ENCODE measurements at regions not wholly inside any gene's neighbourhood (a gene's known extent, or its start where the extent isn't known, plus 50 kb on each side); places are given as distances from the start of the nearest gene placed in this dataset.
"Not testable (repeated sequence)": the region's sequence is repeated elsewhere in the genome, so short reads cannot be mapped to it uniquely, and the experiment has no call there.

DNA sequence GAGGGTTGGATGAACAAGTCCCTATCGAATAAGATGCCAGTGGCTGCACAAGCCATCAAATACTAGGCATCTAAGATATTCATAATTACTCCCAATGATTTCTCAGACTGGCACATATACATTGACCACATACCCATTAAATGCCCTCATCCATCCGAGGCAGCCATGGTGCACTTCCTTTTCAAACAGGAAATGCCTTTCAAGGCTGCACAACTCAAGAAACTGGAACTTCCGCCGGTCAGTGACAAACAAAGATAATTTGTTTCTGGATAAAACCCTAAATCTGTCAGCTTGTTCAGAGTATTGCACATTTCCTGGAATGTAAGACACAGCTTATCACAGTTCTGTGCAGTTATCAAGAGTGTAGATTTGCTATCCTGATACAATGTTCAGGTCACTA, 203.7 kb downstream of the RMST start:
- Mint-ChIP-seq H3K4me1 (no peaks in the 10 kb centered on the region), H3K36me3 (no peaks in the 10 kb centered on the region), H3K27me3 (peaks cover 3% of the 10 kb centered on the region), H3K9me3 (no peaks in the 10 kb centered on the region), H3K4me3 (no peak overlapping the region), H3K27ac (no peak overlapping the region)
- DNase-seq, result no peak

DNA sequence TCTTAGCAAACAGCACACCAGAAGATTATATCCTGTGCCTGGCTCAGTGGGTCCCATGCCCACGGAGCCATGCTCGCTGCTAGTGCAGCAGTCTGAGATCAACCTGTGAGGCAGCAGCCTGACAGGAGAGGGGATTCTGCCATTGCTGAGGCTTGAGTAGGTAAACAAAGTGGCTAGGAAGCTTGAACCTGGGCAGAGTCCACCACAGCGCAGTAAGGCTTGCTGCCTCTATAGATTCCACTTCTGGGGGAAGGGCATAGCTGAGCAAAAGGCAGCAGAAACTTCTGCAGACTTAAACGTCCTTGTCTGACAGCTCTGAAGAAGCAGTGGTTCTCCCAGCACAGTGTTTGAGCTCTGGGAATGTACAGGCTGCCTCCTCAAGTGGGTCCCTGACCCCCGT, 210.3 kb downstream of the RMST start:
- DNase-seq, result no peak
- Mint-ChIP-seq H3K4me3 (no peak overlapping the region), H3K27me3 (peaks cover 7% of the 10 kb centered on the region), H3K4me1 (no peaks in the 10 kb centered on the region), H3K36me3 (no peaks in the 10 kb centered on the region), H3K27ac (no peak overlapping the region), H3K9me3 (peaks cover 7% of the 10 kb centered on the region)

DNA sequence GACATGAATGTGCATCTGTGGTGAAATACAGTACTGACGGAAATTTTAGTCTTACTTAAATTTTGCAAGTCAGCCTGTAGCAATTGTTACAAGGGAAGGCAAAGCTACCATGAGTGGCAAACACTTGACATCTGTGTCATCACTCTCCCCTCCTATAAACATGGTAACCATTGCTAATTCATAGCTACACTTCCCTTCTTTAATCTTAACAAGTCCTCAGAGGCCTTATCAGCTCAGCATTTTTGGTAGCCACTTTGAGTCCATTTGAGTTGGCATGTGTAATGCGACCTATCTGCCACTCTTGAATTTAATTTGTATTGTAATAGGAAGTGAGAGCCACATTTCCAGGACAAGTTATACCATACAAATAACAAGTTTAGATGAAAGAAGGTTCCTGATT, 218.1 kb downstream of the RMST start:
- Mint-ChIP-seq H3K27ac (no peak overlapping the region), H3K9me3 (peaks cover 2% of the 10 kb centered on the region), H3K4me1 (no peaks in the 10 kb centered on the region), H3K27me3 (no peaks in the 10 kb centered on the region), H3K36me3 (no peaks in the 10 kb centered on the region), H3K4me3 (no peak overlapping the region)
- DNase-seq, result no peak

DNA sequence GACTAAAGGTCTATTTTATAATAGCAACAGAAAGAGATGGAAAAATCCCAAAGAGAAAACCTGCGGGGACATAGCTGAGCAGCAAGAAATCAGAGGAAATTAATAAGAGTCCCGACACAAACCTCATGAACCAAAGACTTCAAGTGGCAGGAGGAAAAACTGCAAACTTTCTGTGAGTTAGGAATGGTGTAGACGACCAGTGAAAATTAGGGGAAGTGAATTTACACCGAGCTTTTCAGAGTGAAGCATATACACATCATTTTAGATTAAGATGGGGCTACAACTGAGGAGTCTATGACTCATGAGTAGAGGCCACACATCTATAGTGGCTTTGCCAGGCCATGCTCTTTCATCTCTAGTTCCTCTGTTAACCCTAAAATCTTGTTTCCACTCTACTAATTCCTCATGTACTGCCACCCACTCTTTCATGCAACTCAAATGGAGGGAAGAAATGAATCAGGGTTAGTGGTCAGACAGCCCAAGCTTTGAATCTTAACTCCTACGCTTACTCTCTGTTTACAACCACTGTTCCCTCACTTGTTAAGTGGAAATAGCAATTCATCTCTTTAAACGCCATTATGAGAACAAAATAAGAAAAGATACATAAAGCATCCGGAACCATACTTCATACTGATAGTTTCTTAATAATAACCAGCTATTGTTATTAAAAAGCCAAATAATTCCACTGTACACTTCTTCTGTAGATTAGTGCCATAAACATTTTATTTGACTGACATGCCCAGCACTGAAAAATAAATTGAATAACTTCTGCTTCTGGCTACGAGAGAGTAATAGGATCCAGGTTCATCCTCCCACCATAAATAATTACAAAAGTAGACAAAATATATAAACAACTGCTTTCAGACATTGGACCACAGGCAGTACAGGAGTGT, 219.3 kb downstream of the RMST start:
- no peak for DNase-seq
- Mint-ChIP-seq H3K27me3 (no peaks in the 10 kb centered on the region), H3K27ac (no peak overlapping the region), H3K36me3 (no peaks in the 10 kb centered on the region), H3K4me3 (no peak overlapping the region), H3K4me1 (no peaks in the 10 kb centered on the region), H3K9me3 (no peaks in the 10 kb centered on the region)

DNA sequence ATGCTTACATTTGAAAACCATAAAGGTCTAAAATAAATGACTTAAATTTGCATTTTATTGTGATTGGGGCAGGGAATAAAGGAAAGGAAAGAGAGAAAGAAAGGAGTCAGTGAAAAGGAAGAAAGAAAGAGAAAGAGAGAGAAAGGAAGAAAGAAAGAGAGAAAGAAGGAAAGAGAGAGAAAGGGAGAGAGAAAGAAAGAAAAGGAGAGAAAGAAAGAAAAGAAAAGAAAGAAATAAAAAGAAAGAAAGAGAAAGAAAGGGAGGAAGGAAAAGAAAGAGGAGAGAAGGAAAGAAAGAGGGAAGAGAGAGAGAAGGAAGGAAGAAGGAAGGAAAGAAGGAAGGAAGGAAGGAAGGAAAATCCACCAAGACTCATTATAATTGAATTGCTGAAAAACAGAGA, 222.8 kb downstream of the RMST start:
- H3K4me1 Mint-ChIP-seq, result no peaks in the 10 kb centered on the region
- no peak for DNase-seq
- H3K27me3 Mint-ChIP-seq, result no peaks in the 10 kb centered on the region
- H3K9me3 Mint-ChIP-seq, result peaks cover 2% of the 10 kb centered on the region
- no peaks in the 10 kb centered on the region for H3K36me3 Mint-ChIP-seq
- no peak overlapping the region for H3K4me3 Mint-ChIP-seq
- no peak overlapping the region for H3K27ac Mint-ChIP-seq

DNA sequence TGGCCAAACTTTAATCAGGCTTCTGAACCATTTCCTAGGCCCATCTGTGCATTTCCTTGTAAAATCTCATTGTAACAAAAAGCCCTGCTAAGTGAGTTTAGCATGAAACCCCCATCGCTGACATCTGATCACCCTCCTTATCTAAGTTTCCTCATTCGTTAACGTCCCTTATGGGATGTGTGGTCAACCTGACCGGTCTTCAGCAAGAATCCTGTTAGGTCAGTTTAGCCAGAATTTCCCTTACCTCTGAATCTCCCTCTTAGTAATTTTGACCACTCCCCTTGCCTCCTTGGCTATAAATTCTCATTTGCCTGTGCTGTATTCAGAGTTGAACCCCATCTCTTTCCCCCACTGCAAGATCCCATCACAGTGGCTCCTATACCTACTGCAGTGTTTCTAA, 239.3 kb downstream of the RMST start:
- Mint-ChIP-seq H3K4me1 (no peaks in the 10 kb centered on the region), H3K27ac (no peak overlapping the region), H3K36me3 (no peaks in the 10 kb centered on the region), H3K27me3 (no peaks in the 10 kb centered on the region), H3K4me3 (no peak overlapping the region), H3K9me3 (no peaks in the 10 kb centered on the region)
- no peak for DNase-seq

DNA sequence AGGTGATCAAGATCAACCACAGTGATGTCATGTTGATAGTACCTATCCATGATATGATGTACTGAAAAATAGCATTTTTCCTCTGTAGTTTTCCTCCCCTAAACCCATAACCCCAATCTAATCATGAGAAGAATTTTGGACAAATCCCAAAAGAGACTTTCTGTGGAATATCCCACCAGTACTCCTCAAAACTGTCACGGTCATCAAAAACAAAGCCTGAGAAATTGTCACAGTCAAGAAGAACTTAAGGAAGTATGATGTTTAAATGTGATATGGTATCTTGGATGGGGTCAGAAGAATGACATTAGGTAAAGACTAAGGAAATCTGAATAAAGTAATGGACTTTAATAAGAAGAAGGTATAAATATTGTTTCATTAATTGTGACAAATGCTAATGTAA, 248.8 kb downstream of the RMST start:
- H3K9me3 Mint-ChIP-seq, result peaks cover 2% of the 10 kb centered on the region
- no peaks in the 10 kb centered on the region for H3K27me3 Mint-ChIP-seq
- no peak overlapping the region for H3K4me3 Mint-ChIP-seq
- H3K36me3 Mint-ChIP-seq, result no peaks in the 10 kb centered on the region
- no peak overlapping the region for H3K27ac Mint-ChIP-seq
- H3K4me1 Mint-ChIP-seq, result no peaks in the 10 kb centered on the region
- DNase-seq, result no peak

DNA sequence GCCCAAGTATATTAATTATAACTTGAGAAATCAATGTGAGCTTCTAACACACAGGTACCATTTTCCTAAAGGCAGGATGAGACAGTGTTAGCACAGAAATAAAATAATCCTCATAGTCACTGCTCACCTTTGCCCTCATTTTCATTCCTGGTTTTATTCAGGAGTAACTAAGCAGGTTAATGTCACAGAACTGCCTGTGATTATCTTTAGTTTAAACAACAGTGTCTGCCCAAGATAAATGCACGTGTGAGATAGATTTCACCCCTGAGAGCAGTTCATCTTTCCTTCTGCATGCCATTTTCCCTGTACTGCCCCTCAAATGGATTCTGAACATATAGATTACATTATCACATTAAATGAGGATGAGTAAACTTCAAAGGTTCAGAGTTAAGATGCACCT, 250.7 kb downstream of the RMST start:
- Mint-ChIP-seq H3K4me1 (no peaks in the 10 kb centered on the region), H3K9me3 (peaks cover 2% of the 10 kb centered on the region)

DNA sequence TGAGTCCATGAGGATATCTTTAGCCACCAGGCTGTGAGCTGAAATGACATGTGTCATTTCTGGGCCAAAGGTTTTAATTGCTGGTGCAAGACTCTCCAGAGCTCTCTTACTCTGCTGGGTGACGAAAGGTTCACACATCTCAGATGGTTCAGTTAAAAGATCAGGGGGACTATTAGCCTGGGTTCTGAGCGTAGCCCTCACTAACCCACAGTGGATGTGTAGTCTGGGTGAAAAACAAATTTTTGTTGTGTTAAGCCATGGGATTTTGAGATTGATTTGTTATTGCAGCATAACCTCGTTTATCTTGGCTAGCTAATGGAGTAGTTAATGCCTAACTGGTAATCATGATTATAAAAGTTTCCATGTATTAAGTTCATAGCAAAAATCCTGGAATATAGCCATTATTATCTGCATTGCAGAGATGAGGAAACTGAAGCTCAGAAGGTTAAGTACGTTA, 251.5 kb downstream of the RMST start:
- Mint-ChIP-seq H3K4me3 (no peak overlapping the region), H3K4me1 (no peaks in the 10 kb centered on the region), H3K27me3 (no peaks in the 10 kb centered on the region), H3K9me3 (peaks cover 2% of the 10 kb centered on the region), H3K27ac (no peak overlapping the region), H3K36me3 (no peaks in the 10 kb centered on the region)
- no peak for DNase-seq

More for the DNA sequence above, 250.7 kb downstream of the RMST start:
- Mint-ChIP-seq H3K4me3 (no peak overlapping the region), H3K36me3 (no peaks in the 10 kb centered on the region), H3K27me3 (no peaks in the 10 kb centered on the region), H3K27ac (no peak overlapping the region)
- DNase-seq, result no peak

DNA sequence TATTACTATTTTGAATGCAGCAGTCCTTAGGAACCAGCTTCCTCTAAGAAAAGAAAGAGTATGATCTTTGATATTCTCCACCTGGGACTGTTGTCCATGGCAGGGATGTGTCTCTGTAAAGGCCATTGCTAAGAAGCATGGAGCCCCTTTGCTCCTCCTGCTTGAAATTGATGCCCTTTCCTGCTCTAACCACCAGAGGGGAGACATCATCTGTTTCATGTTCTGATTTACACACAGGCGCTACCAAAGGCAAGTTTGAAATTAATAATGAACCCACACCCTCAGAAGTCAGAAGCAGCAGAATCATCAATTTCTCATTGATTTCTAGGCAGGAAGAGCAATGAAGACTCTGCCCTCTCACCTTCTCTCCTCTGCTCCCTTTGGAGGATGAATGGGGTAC, 253.8 kb downstream of the RMST start:
- Mint-ChIP-seq H3K9me3 (no peaks in the 10 kb centered on the region), H3K4me1 (no peaks in the 10 kb centered on the region), H3K4me3 (no peak overlapping the region), H3K36me3 (no peaks in the 10 kb centered on the region), H3K27me3 (no peaks in the 10 kb centered on the region), H3K27ac (no peak overlapping the region)
- DNase-seq, result no peak

DNA sequence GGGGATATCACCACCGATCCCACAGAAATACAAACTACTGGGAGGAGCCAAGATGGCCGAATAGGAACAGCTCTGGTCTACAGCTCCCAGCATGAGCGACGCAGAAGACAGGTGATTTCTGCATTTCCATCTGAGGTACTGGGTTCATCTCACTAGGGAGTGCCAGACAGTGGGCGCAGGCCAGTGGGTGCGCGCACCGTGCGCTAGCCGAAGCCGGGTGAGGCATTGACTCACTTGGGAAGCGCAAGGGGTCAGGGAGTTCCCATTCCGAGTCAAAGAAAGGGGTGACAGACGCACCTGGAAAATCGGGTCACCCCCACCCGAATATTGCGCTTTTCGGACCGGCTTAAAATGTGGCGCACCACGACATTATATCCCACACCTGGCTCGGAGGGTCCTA, 261.2 kb downstream of the RMST start:
- H3K36me3 Mint-ChIP-seq, H3K27me3 Mint-ChIP-seq, H3K4me1 Mint-ChIP-seq, H3K9me3 Mint-ChIP-seq, H3K4me3 Mint-ChIP-seq, DNase-seq, H3K27ac Mint-ChIP-seq: not testable (repeated sequence)

DNA sequence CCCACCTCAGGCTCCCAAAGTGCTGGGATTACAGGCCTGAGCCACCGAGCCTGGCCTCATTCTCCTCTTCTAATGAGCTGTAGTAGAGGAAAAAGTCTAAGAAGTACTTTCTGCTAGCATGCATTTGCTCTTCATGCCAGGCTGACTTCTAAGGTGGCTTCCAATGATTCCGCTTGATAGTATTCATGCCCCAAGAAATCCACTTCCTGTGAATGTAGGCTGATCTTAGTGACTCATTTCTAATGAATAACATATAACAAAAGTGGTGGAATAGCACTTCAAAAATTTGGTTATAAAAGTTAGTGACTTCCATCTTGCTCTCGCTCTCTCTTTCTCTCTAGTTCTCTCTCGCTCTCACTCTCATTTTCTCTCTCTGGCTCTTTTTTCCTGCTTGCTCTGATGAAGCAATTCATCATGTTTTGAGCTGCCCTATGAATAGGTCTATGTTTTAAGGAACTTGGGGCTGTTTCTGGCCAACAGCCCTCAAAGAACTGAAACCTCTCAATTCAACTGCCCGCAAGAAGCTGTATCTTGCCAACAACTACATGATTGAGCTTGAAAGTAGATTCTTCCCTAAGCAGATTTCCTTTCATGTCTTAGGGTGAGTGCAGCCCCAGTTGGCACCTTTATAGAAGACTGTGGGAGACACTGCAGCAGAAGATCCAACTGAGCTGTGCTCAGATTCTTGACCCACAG, 282.9 kb downstream of the RMST start:
- peaks cover 2% of the 10 kb centered on the region for H3K9me3 Mint-ChIP-seq
- H3K27ac Mint-ChIP-seq, result no peak overlapping the region
- DNase-seq, result no peak
- no peaks in the 10 kb centered on the region for H3K27me3 Mint-ChIP-seq
- H3K4me1 Mint-ChIP-seq, result no peaks in the 10 kb centered on the region
- H3K36me3 Mint-ChIP-seq, result no peaks in the 10 kb centered on the region
- H3K4me3 Mint-ChIP-seq, result no peak overlapping the region

DNA sequence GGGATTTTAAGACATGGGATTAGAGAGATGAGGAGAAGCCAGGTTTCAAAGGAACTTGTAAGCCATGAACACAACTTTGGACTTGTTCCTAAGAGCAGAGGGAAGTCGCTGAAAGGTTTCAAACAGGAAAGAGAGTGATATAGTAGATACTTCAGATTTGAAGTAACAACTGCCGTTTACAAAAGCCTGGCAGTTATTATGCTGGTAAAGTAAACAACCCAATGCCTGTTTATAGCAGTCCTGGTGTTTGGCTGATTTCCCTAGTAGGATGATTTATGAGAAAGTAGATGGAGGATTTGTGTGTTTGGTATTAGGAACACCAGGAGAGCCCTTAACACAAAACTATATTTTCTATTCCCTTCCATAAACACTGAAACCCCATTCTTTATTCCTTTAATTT, 285.7 kb downstream of the RMST start:
- no peaks in the 10 kb centered on the region for H3K36me3 Mint-ChIP-seq
- DNase-seq, result no peak
- H3K4me1 Mint-ChIP-seq, result no peaks in the 10 kb centered on the region
- no peaks in the 10 kb centered on the region for H3K27me3 Mint-ChIP-seq
- no peak overlapping the region for H3K27ac Mint-ChIP-seq
- no peak overlapping the region for H3K4me3 Mint-ChIP-seq
- peaks cover 2% of the 10 kb centered on the region for H3K9me3 Mint-ChIP-seq

DNA sequence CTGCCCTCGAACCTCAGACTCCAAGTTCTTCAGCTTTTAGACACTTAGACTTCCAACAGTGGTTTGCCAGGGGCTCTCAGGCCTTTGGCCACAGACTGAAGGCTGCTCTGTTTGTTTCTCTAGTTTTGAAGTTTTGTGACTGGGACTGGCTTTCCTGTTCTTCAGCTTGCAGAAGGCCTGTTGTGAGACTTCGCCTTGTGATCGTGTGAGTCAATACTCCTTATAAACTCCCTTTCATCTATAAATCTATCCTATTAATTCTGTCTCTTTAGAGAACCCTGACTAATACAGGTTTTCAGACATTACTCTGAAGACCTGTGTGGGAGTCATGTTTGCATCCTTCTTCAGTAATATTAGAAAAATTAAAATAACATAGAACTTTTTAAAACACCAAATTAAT, 289.1 kb downstream of the RMST start:
- Mint-ChIP-seq H3K27ac (no peak overlapping the region), H3K4me1 (no peaks in the 10 kb centered on the region), H3K27me3 (no peaks in the 10 kb centered on the region), H3K4me3 (no peak overlapping the region), H3K9me3 (no peaks in the 10 kb centered on the region), H3K36me3 (no peaks in the 10 kb centered on the region)
- DNase-seq, result no peak

DNA sequence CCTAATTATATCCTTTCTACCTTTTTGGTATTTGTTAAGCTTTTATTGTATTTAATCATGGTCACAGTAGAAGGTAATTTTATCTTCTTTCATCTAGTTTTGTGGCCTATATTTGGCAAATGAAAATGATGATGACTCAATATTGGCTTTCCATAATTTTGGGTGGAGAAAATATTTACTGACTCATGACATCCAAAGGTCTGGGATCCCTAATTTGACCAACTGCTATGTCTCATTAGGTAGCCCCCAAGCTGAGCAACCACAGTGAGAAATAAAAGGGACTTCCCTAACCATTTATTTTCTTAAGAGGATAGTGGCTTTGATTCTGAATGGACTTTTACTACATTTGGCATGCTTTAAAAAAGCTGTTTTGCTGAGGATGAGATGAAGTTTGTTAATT, 289.5 kb downstream of the RMST start:
- Mint-ChIP-seq H3K4me1 (no peaks in the 10 kb centered on the region), H3K27ac (no peak overlapping the region), H3K27me3 (no peaks in the 10 kb centered on the region), H3K36me3 (no peaks in the 10 kb centered on the region), H3K4me3 (no peak overlapping the region), H3K9me3 (no peaks in the 10 kb centered on the region)
- DNase-seq, result no peak

DNA sequence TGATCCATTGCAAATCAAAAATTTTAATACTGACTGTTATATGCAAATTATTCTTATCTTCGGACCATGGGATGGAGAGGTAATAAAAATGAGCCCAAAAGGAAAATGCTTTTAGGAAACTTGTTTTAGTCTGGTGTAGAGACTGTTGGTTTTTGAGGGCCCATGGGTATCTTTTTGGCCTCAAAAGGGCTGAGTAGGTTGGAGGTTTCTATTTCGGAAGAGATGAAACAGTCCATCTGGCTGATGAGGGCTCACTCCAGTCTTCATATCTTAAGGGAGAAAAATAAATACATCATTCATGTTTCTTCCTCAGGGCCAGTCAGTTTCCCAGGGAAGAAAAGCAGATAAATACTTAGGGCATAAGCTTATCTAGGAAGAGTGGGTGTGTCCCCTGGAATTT, 290.7 kb downstream of the RMST start:
- H3K27me3 Mint-ChIP-seq, result no peaks in the 10 kb centered on the region
- no peaks in the 10 kb centered on the region for H3K36me3 Mint-ChIP-seq
- no peak overlapping the region for H3K27ac Mint-ChIP-seq
- H3K4me3 Mint-ChIP-seq, result no peak overlapping the region
- H3K9me3 Mint-ChIP-seq, result no peaks in the 10 kb centered on the region
- H3K4me1 Mint-ChIP-seq, result no peaks in the 10 kb centered on the region
- no peak for DNase-seq
